AG04450 (cell line): ENCODE measurements at regions not wholly inside any gene's neighbourhood (a gene's known extent, or its start where the extent isn't known, plus 50 kb on each side); places are given as distances from the start of the nearest gene placed in this dataset.

Experiments used
- CTCF ChIA-PET: fragments of 300-600, 350-600 bp; formaldehyde crosslinking; extraction: SDS; loops from one replicate; lab custom pipeline; 2022; ENCODE audit warnings: antibody characterized with exemption, inconsistent platforms; lab: Charles Lee
- POLR2A ChIA-PET: fragments of 350-600 bp; formaldehyde crosslinking; extraction: SDS; loops from one replicate; lab custom pipeline; 2021; ENCODE audit warnings: antibody characterized with exemption, inconsistent platforms; lab: Yijun Ruan, JAX
- DNase-seq: peaks from one replicate; pipeline ENCODE4 v3.0.0-alpha.2; 2011; ENCODE audit warnings: low read depth, low spot score
- H3K27ac ChIP-seq: one replicate; pipeline ENCODE4 v1.5.1; 2012; ENCODE audit warnings: low read depth, low read length, control low read depth
- H3K27me3 ChIP-seq: one replicate; pipeline ENCODE4 v1.6.0; 2012; ENCODE audit warnings: low read length; ENCODE audit not compliant: control insufficient read depth, insufficient read depth
- H3K4me3 ChIP-seq: 2 replicates; pipeline ENCODE4 v1.5.1; 2011; ENCODE audit warnings: mild to moderate bottlenecking, low read depth, low read length, control low read depth
- H3K9me3 ChIP-seq: 2 replicates; pipeline ENCODE4 v1.5.1; 2012; ENCODE audit warnings: low read length; ENCODE audit not compliant: control insufficient read depth, insufficient read depth
- CTCF ChIP-seq: IDR thresholded peaks from 2 replicates; pipeline ENCODE4 v1.5.1; 2011; ENCODE audit warnings: low read depth, low read length, control low read depth, inconsistent platforms

- Histone ChIP-seq H3K4me3 (no peak overlapping the region), H3K9me3 (no peaks in the 10 kb centered on the region), H3K27me3 (no peaks in the 10 kb centered on the region), H3K27ac (no peak overlapping the region)
- CTCF ChIA-PET: interaction anchor here (1.4 kb wide), 1 partner anchor 275 kb away, joined by 4 read pairs; no protein-coding TSS in a partner anchor
- POLR2A ChIA-PET: interaction anchor here (0.7 kb wide), 1 partner anchor 702 kb away, joined by 10 read pairs; no protein-coding TSS in a partner anchor
- no peak for DNase-seq
- no peak for TF ChIP-seq CTCF
Observed at GRCh38 chr11:27210531-27210930, 152.5 kb downstream of the CCDC34 start.

- H3K9me3 ChIP-seq: no peaks in the 10 kb centered on the region
- DNase-seq: no peak
- ChIA-PET CTCF (interaction anchor here (1.0 to 2.2 kb wide), 3 partner anchors 38 to 276 kb away, joined by 3 to 11 read pairs (median 3); no protein-coding TSS in a partner anchor), POLR2A (interaction anchor here (0.7 to 1.5 kb wide), 2 partner anchors 9 to 703 kb away, joined by 3 to 10 read pairs; no protein-coding TSS in a partner anchor)
- H3K4me3 ChIP-seq: no peak overlapping the region
- no peaks in the 10 kb centered on the region for H3K27me3 ChIP-seq
- no peak for TF ChIP-seq CTCF
- H3K27ac ChIP-seq: no peak overlapping the region
Observed at GRCh38 chr11:27209562-27210005, 153.4 kb downstream of the CCDC34 start.

GRCh38 chr11:27208846-27209245 lies 154.2 kb downstream of the CCDC34 start:
- no peak for DNase-seq
- ChIA-PET POLR2A (interaction anchor here (1.5 kb wide), 1 partner anchor 9 kb away, joined by 3 read pairs; no protein-coding TSS in a partner anchor), CTCF (interaction anchor here (1.0 to 2.2 kb wide), 3 partner anchors 39 to 277 kb away, joined by 3 to 11 read pairs (median 3); no protein-coding TSS in a partner anchor)
- Histone ChIP-seq H3K9me3 (no peaks in the 10 kb centered on the region), H3K27ac (no peak overlapping the region), H3K4me3 (no peak overlapping the region), H3K27me3 (peaks cover 2% of the 10 kb centered on the region)
- TF ChIP-seq CTCF: no peak

- Histone ChIP-seq H3K9me3 (no peaks in the 10 kb centered on the region), H3K27me3 (peaks cover 2% of the 10 kb centered on the region), H3K27ac (no peak overlapping the region), H3K4me3 (no peak overlapping the region)
- ChIA-PET POLR2A (no interaction called here), CTCF (interaction anchor here (1.3 to 1.5 kb wide), 3 partner anchors 23 to 289 kb away, joined by 3 to 8 read pairs (median 4); no protein-coding TSS in a partner anchor)
- DNase-seq: no peak
- TF ChIP-seq CTCF: no peak
Observed at GRCh38 chr11:27207025-27207650, 155.9 kb downstream of the CCDC34 start.
